ENCODE measurements at regions not wholly inside any gene's neighbourhood (a gene's known extent, or its start where the extent isn't known, plus 50 kb on each side); places are given as distances from the start of the nearest gene placed in this dataset.

GRCh38 chr4:123133397-123134050 lies 211.1 kb upstream of the NUDT6 start:
- POLR2A ChIA-PET: no interaction called here
- no peak for DNase-seq (ENCODE audit: extremely low spot score)
- CTCF ChIA-PET: no interaction called here
- TF ChIP-seq CTCF (IDR thresholded peaks at IDR 0.05; ENCODE audit: control extremely low read depth, extremely low read depth, low read depth, missing control alignments): no peak

- POLR2A ChIA-PET: no interaction called here
- CTCF ChIA-PET: interaction anchor here (1.7 kb wide), 1 partner anchor 11 kb away, joined by 3 read pairs; no protein-coding TSS in a partner anchor
- no peak for DNase-seq (ENCODE audit: extremely low spot score)
- TF ChIP-seq CTCF (IDR thresholded peaks at IDR 0.05; ENCODE audit: control extremely low read depth, extremely low read depth, low read depth, missing control alignments): no peak
Measured at GRCh38 chr4:123144616-123145015, 222.2 kb upstream of the NUDT6 start.

GRCh38 chr4:123158576-123158975 lies 236.2 kb upstream of the NUDT6 start:
- CTCF ChIA-PET: interaction anchor here (0.9 to 1.6 kb wide), 3 partner anchors 15 to 34 kb away, joined by 3 to 4 read pairs (median 3); no protein-coding TSS in a partner anchor
- DNase-seq (ENCODE audit: extremely low spot score): no peak
- POLR2A ChIA-PET: no interaction called here
- TF ChIP-seq CTCF (IDR thresholded peaks at IDR 0.05; ENCODE audit: control extremely low read depth, extremely low read depth, low read depth, missing control alignments): no peak

GRCh38 chr4:123159479-123159878 lies 237.1 kb upstream of the NUDT6 start:
- DNase-seq (ENCODE audit: extremely low spot score): no peak
- ChIA-PET CTCF (interaction anchor here (1.6 kb wide), 1 partner anchor 17 kb away, joined by 4 read pairs; no protein-coding TSS in a partner anchor), POLR2A (no interaction called here)
- TF ChIP-seq CTCF (IDR thresholded peaks at IDR 0.05; ENCODE audit: control extremely low read depth, extremely low read depth, low read depth, missing control alignments): no peak

GRCh38 chr4:123162859-123163258 lies 233.7 kb upstream of the SPRY1 start:
- DNase-seq (ENCODE audit: extremely low spot score): no peak
- POLR2A ChIA-PET: no interaction called here
- CTCF ChIA-PET: interaction anchor here (0.6 kb wide), 1 partner anchor 11 kb away, joined by 3 read pairs; no protein-coding TSS in a partner anchor
- no peak for TF ChIP-seq CTCF (IDR thresholded peaks at IDR 0.05; ENCODE audit: control extremely low read depth, extremely low read depth, low read depth, missing control alignments)

GRCh38 chr4:123163501-123163900 lies 233.1 kb upstream of the SPRY1 start:
- no peak for DNase-seq (ENCODE audit: extremely low spot score)
- ChIA-PET CTCF (no interaction called here), POLR2A (no interaction called here)
- TF ChIP-seq CTCF (IDR thresholded peaks at IDR 0.05; ENCODE audit: control extremely low read depth, extremely low read depth, low read depth, missing control alignments): no peak

Data from GM10248 (cell line).